ENCODE measurements at regions not wholly inside any gene's neighbourhood (a gene's known extent, or its start where the extent isn't known, plus 50 kb on each side); places are given as distances from the start of the nearest gene placed in this dataset.
"Not testable (repeated sequence)": the region's sequence is repeated elsewhere in the genome, so short reads cannot be mapped to it uniquely, and the experiment has no call there.

DNA sequence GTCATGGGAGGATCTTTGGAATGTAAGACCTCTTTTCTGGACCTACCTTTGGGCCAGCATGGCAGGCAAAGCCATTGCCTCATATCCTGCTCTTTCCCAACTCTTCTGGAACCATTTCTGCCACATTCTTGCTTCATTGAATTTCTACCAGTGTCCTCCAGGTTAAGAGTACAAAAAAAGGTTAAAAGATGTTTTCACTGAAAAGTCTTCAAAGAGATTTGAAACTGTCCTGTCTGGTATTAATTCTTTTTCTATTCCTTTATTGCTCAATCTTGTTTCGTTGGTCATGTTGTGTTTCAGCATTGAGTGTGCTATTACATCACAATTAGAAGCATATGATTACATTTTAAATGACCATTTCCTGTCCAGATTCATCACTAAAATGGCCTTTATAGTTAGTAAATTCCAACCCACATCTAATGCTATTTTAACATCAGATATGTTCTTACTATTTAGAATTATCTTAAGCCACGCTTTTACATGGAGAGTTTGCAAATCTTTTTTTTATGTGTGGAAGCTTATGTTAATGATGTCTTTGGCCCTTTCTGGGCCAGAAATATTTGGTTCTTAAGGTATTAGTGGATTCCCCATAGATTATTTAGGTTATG lies 450.9 kb downstream of the GJA1 start:
- no peaks in the 10 kb centered on the region for H3K4me1 ChIP-seq (ENCODE audit: insufficient read depth, low read length, poor library complexity, severe bottlenecking)
- no peak for TF ChIP-seq EZH2phosphoT487 (IDR thresholded peaks at IDR 0.05; ENCODE audit: borderline replicate concordance)
- TF ChIP-seq, protein P1, sequence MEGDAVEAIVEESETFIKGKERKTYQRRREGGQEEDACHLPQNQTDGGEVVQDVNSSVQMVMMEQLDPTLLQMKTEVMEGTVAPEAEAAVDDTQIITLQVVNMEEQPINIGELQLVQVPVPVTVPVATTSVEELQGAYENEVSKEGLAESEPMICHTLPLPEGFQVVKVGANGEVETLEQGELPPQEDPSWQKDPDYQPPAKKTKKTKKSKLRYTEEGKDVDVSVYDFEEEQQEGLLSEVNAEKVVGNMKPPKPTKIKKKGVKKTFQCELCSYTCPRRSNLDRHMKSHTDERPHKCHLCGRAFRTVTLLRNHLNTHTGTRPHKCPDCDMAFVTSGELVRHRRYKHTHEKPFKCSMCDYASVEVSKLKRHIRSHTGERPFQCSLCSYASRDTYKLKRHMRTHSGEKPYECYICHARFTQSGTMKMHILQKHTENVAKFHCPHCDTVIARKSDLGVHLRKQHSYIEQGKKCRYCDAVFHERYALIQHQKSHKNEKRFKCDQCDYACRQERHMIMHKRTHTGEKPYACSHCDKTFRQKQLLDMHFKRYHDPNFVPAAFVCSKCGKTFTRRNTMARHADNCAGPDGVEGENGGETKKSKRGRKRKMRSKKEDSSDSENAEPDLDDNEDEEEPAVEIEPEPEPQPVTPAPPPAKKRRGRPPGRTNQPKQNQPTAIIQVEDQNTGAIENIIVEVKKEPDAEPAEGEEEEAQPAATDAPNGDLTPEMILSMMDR (conservative IDR thresholded peaks at IDR 0.05; ENCODE audit: low read length), result no peak
- H2AFZ ChIP-seq (ENCODE audit: low read length), result no peak overlapping the region
- H3K36me3 ChIP-seq (ENCODE audit: insufficient read depth, low read length), result no peaks in the 10 kb centered on the region
- H3K27me3 ChIP-seq (ENCODE audit: insufficient read depth, low read length, poor library complexity, severe bottlenecking), result no peaks in the 10 kb centered on the region
- no peaks in the 10 kb centered on the region for H3K79me2 ChIP-seq (ENCODE audit: insufficient read depth, low read length)
- H3K9me3 ChIP-seq (ENCODE audit: insufficient read depth, low read depth, low read length), result no peaks in the 10 kb centered on the region
- H4K20me1 ChIP-seq (ENCODE audit: insufficient read depth, low read length, poor library complexity, severe bottlenecking), result no peaks in the 10 kb centered on the region
- H3F3A ChIP-seq (ENCODE audit: low read depth), result no peaks in the 10 kb centered on the region
- no peak overlapping the region for H3K9ac ChIP-seq (ENCODE audit: low read depth, low read length, poor library complexity, severe bottlenecking)
- no peak overlapping the region for H3K4me2 ChIP-seq (ENCODE audit: low read depth, low read length, poor library complexity, severe bottlenecking)
- H3K9me2 ChIP-seq (replicated peaks; ENCODE audit: low read depth, low read length), result no peaks in the 10 kb centered on the region
- H3K4me3 ChIP-seq (ENCODE audit: low read length, poor library complexity, severe bottlenecking), result no peak overlapping the region

DNA sequence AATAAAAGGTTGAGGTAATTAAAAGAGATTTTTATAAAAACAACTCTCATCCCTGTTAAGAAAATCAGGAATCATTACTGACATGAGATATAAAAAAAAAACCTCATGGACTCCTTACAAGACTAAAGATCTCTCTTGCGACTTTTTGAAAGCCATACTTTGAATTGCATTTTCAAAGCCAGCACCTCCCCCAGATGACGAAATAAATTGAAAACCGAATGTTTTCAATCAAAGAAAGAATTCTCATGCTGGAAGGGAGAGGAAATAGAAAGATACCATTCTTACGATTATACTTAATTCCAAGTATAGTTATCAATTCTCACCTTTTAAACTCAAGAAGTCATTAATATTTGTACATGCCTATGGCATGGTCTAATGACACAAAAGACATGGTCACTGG lies 452.3 kb downstream of the GJA1 start:
- no peaks in the 10 kb centered on the region for H3K9me2 ChIP-seq (replicated peaks; ENCODE audit: low read depth, low read length)
- no peak overlapping the region for H3K4me2 ChIP-seq (ENCODE audit: low read depth, low read length, poor library complexity, severe bottlenecking)
- no peak overlapping the region for H3K4me3 ChIP-seq (ENCODE audit: low read length, poor library complexity, severe bottlenecking)
- H3K9ac ChIP-seq (ENCODE audit: low read depth, low read length, poor library complexity, severe bottlenecking), result no peak overlapping the region
- H4K20me1 ChIP-seq (ENCODE audit: insufficient read depth, low read length, poor library complexity, severe bottlenecking), result no peaks in the 10 kb centered on the region
- no peaks in the 10 kb centered on the region for H3K36me3 ChIP-seq (ENCODE audit: insufficient read depth, low read length)
- TF ChIP-seq EZH2phosphoT487 (IDR thresholded peaks at IDR 0.05; ENCODE audit: borderline replicate concordance), result no peak
- TF ChIP-seq, protein P1 (conservative IDR thresholded peaks at IDR 0.05; ENCODE audit: low read length), result no peak
- no peaks in the 10 kb centered on the region for H3K9me3 ChIP-seq (ENCODE audit: insufficient read depth, low read depth, low read length)
- no peaks in the 10 kb centered on the region for H3K79me2 ChIP-seq (ENCODE audit: insufficient read depth, low read length)
- no peaks in the 10 kb centered on the region for H3F3A ChIP-seq (ENCODE audit: low read depth)
- no peaks in the 10 kb centered on the region for H3K4me1 ChIP-seq (ENCODE audit: insufficient read depth, low read length, poor library complexity, severe bottlenecking)
- no peak overlapping the region for H2AFZ ChIP-seq (ENCODE audit: low read length)
- no peaks in the 10 kb centered on the region for H3K27me3 ChIP-seq (ENCODE audit: insufficient read depth, low read length, poor library complexity, severe bottlenecking)

DNA sequence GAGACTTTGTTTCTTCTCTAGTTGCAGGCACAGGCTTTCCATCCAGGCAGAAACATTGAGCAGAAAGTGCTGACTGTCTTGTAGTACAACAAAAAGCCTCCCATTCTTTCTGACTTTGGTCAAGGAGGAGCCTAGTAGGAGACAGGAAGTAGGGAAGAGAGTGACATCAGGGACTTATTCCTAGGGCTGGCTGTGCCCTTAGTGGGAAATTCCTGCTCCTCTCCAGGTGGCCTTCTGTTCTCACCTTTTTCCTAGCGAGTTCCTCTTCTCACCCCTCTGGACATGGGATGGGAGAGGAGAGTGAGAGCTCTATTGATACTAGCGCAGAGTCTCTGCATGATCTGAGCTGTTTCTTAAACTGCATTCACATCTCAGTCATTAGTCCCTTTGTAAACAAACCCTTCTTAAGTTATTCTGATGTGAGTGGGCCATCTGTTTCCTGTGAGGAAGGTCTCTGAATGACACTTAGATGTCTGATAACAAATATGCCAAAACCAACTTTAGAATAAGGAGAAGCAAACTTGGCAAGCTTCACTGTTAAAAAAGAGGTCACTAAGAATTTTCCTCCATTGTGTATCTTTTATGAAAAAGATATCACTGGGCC lies 455.0 kb downstream of the GJA1 start:
- no peaks in the 10 kb centered on the region for H3K27me3 ChIP-seq (ENCODE audit: insufficient read depth, low read length, poor library complexity, severe bottlenecking)
- no peaks in the 10 kb centered on the region for H4K20me1 ChIP-seq (ENCODE audit: insufficient read depth, low read length, poor library complexity, severe bottlenecking)
- no peaks in the 10 kb centered on the region for H3K9me3 ChIP-seq (ENCODE audit: insufficient read depth, low read depth, low read length)
- H3K4me3 ChIP-seq (ENCODE audit: low read length, poor library complexity, severe bottlenecking), result no peak overlapping the region
- H3K9ac ChIP-seq (ENCODE audit: low read depth, low read length, poor library complexity, severe bottlenecking), result no peak overlapping the region
- peak overlapping the region; percentile 18 for H3K4me2 ChIP-seq (ENCODE audit: low read depth, low read length, poor library complexity, severe bottlenecking)
- peak overlapping the region; percentile 66; the same call in 1 of the 2 replicates for H2AFZ ChIP-seq (ENCODE audit: low read length)
- H3K9me2 ChIP-seq (replicated peaks; ENCODE audit: low read depth, low read length), result no peaks in the 10 kb centered on the region
- H3K79me2 ChIP-seq (ENCODE audit: insufficient read depth, low read length), result no peaks in the 10 kb centered on the region
- TF ChIP-seq, protein P1 (conservative IDR thresholded peaks at IDR 0.05; ENCODE audit: low read length), result no peak
- no peak for TF ChIP-seq EZH2phosphoT487 (IDR thresholded peaks at IDR 0.05; ENCODE audit: borderline replicate concordance)
- H3K36me3 ChIP-seq (ENCODE audit: insufficient read depth, low read length), result no peaks in the 10 kb centered on the region
- H3F3A ChIP-seq (ENCODE audit: low read depth), result no peaks in the 10 kb centered on the region
- H3K4me1 ChIP-seq (ENCODE audit: insufficient read depth, low read length, poor library complexity, severe bottlenecking), result no peaks in the 10 kb centered on the region

DNA sequence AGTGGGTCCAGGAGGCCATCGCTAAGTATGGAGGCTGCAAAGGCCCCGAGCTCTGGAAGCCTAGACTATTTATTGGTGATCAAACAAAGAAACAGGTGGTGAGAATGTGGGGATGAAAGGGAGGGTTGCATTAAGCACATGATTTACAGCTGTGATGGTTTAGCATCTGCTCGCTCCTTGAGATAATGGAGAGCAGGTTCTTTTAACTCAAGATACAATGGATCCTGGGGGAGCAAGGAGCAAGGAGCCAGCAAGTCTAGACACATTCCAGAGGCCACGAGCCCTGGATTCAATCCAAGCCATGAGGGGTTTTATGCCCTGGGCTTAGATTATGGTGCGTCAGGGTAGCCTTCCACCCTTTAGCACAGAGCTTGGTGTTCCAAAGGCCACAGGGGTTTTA lies 460.3 kb downstream of the GJA1 start:
- not testable (repeated sequence) for H3K4me2 ChIP-seq (ENCODE audit: low read depth, low read length, poor library complexity, severe bottlenecking); H3K79me2 ChIP-seq (ENCODE audit: insufficient read depth, low read length); H3K9ac ChIP-seq (ENCODE audit: low read depth, low read length, poor library complexity, severe bottlenecking); H3K4me3 ChIP-seq (ENCODE audit: low read length, poor library complexity, severe bottlenecking); H3K4me1 ChIP-seq (ENCODE audit: insufficient read depth, low read length, poor library complexity, severe bottlenecking); H4K20me1 ChIP-seq (ENCODE audit: insufficient read depth, low read length, poor library complexity, severe bottlenecking); H3K9me3 ChIP-seq (ENCODE audit: insufficient read depth, low read depth, low read length); H3K36me3 ChIP-seq (ENCODE audit: insufficient read depth, low read length); H3K9me2 ChIP-seq (replicated peaks; ENCODE audit: low read depth, low read length); H3F3A ChIP-seq (ENCODE audit: low read depth); H2AFZ ChIP-seq (ENCODE audit: low read length); H3K27me3 ChIP-seq (ENCODE audit: insufficient read depth, low read length, poor library complexity, severe bottlenecking)

Measured in Loucy (cell line).